SK-N-SH (cell line): ENCODE measurements at regions not wholly inside any gene's neighbourhood (a gene's known extent, or its start where the extent isn't known, plus 50 kb on each side); places are given as distances from the start of the nearest gene placed in this dataset.

Experiments used
- CTCF ChIP-seq: fragments of 200-600 bp; sonication (generic); IDR thresholded peaks from 2 replicates; pipeline ENCODE4 v1.6.1; 2017; ENCODE audit warnings: antibody characterized with exemption, mild to moderate bottlenecking, moderate library complexity
- EP300 ChIP-seq, 2 experiments: IDR thresholded peaks; 2 replicates each; pipeline versions ENCODE4 v1.4.0 to v1.6.1; 2012; ENCODE audit warnings: borderline replicate concordance in 1 of 2, low read depth in 1 of 2, low read length in 1 of 2
- USF2 ChIP-seq: fragments of 150-350 bp; IDR thresholded peaks from 2 replicates; pipeline ENCODE4 v1.6.1; 2017; ENCODE audit warnings: antibody characterized with exemption, low read length, low read depth, borderline replicate concordance

GRCh38 chr10:52666931-52667330 lies 105.7 kb downstream of the MBL2 start:
- TF ChIP-seq USF2 = no peak
- TF ChIP-seq EP300 (IDR thresholded peaks at IDR 0.05; ENCODE audit: borderline replicate concordance in 1 of 2, low read depth in 1 of 2, low read length in 1 of 2) = no peak
- no peak for TF ChIP-seq CTCF
